A549 (cell line): ENCODE measurements at regions not wholly inside any gene's neighbourhood (a gene's known extent, or its start where the extent isn't known, plus 50 kb on each side); places are given as distances from the start of the nearest gene placed in this dataset.

Experiments
- ATAC-seq, 2 experiments: fragments of 200-7000 bp in 1 of 2; fragments of >200 bp in 1 of 2; cut with Nextera tagmentation in 1 of 2; cut with Tn5 transposase in 1 of 2; 3 replicates each; pipeline versions ENCODE4 v1.8.0 to v1.9.1; 2018 to 2020; ENCODE audit warnings: mild to moderate bottlenecking in 1 of 2, moderate library complexity in 1 of 2
- CTCF ChIA-PET: fragments of 300-600 bp; sonication (Branson Sonifier 250); formaldehyde crosslinking; extraction: SDS; loops from one replicate; lab custom pipeline; 2021; ENCODE audit warnings: antibody characterized with exemption, inconsistent platforms; lab: Yijun Ruan, JAX
- POLR2A ChIA-PET: fragments of 350-600 bp; formaldehyde crosslinking; extraction: SDS; loops from one replicate; lab custom pipeline; 2021; ENCODE audit warnings: antibody characterized with exemption, inconsistent platforms; lab: Yijun Ruan, JAX
- DNase-seq, 2 experiments: peaks; one replicate each; pipeline versions ENCODE4 v3.0.0 to v3.0.0-alpha.2; 2011 to 2016; ENCODE audit warnings: low read depth in 1 of 2, low spot score in 1 of 2
- FAIRE-seq: peaks from 2 replicates; lab custom pipeline; 2011; peaks lifted over from hg19 to GRCh38; lab: Jason Lieb, UNC
- H3K27ac ChIP-seq, 2 experiments: fragments of >200 bp; sonication (Bioruptor Twin); formaldehyde crosslinking; 3 replicates each; pipeline ENCODE4 v1.5.1; 2016 to 2017
- H3K4me1 ChIP-seq: fragments of >200 bp; sonication (Bioruptor Twin); formaldehyde crosslinking; 3 replicates; pipeline ENCODE4 v1.6.1; 2016
- H3K4me2 ChIP-seq: fragments of >200 bp; sonication (Bioruptor Twin); formaldehyde crosslinking; 3 replicates; pipeline ENCODE4 v1.6.1; 2016
- H3K4me3 ChIP-seq: fragments of >200 bp; sonication (Bioruptor Twin); formaldehyde crosslinking; 3 replicates; pipeline ENCODE4 v1.5.1; 2016
- H3K9me3 ChIP-seq: fragments of >200 bp; sonication (Bioruptor Twin); formaldehyde crosslinking; 3 replicates; pipeline ENCODE4 v1.6.1; 2016
- BCL3 ChIP-seq: fragments of >200 bp; sonication (Bioruptor Twin); formaldehyde crosslinking; IDR thresholded peaks from 3 replicates; pipeline ENCODE4 v1.6.1; 2016
- CHD4 ChIP-seq: fragments of 200-600 bp; sonication (generic); IDR thresholded peaks from 2 replicates; pipeline ENCODE4 v1.6.1; 2016; ENCODE audit warnings: antibody characterized with exemption, mild to moderate bottlenecking, borderline replicate concordance
- CTCF ChIP-seq: fragments of >200 bp; sonication (Bioruptor Twin); formaldehyde crosslinking; IDR thresholded peaks from 3 replicates; pipeline ENCODE4 v1.5.1; 2016
- ELK1 ChIP-seq: fragments of 150-350 bp; IDR thresholded peaks from 2 replicates; pipeline ENCODE4 v1.6.1; 2014; ENCODE audit warnings: low read depth, mild to moderate bottlenecking, low read length
- EP300 ChIP-seq, 2 experiments: fragments of >200 bp; sonication (Bioruptor Twin); formaldehyde crosslinking; IDR thresholded peaks; 2 replicates in 1 of 2; 3 replicates in 1 of 2; pipeline ENCODE4 v1.6.1; 2016 to 2017
- ESRRA ChIP-seq: fragments of 150-350 bp; IDR thresholded peaks from 2 replicates; pipeline ENCODE4 v1.6.1; 2014; ENCODE audit warnings: mild to moderate bottlenecking, low read length, borderline replicate concordance
- FOSB ChIP-seq: fragments of 250-450 bp; sonication (Bioruptor Pico); IDR thresholded peaks from 2 replicates; pipeline ENCODE4 v1.5.0; 2020; ENCODE audit warnings: mild to moderate bottlenecking, moderate library complexity
- FOXS1 ChIP-seq: fragments of 250-450 bp; sonication (Bioruptor Pico); IDR thresholded peaks from 2 replicates; pipeline ENCODE4 v1.5.0; 2020; ENCODE audit warnings: mild to moderate bottlenecking, moderate library complexity
- GATA3 ChIP-seq: IDR thresholded peaks from 2 replicates; pipeline ENCODE4 v1.6.1; 2012; ENCODE audit warnings: borderline replicate concordance
- HDAC2 ChIP-seq: fragments of 200-600 bp; sonication (generic); IDR thresholded peaks from 2 replicates; pipeline ENCODE4 v1.6.1; 2016
- HEYL ChIP-seq: fragments of 250-450 bp; sonication (Bioruptor Pico); IDR thresholded peaks from 2 replicates; pipeline ENCODE4 v1.8.0; 2021; ENCODE audit warnings: mild to moderate bottlenecking, moderate library complexity
- MAX ChIP-seq: IDR thresholded peaks from 2 replicates; pipeline ENCODE4 v1.6.1; 2012
- NFE2L2 ChIP-seq: fragments of 150-350 bp; conservative IDR thresholded peaks from 2 replicates; pipeline ENCODE4 v1.6.1; 2014; ENCODE audit warnings: low read length
- NPAS2 ChIP-seq: fragments of 250-450 bp; sonication (Bioruptor Pico); IDR thresholded peaks from 2 replicates; pipeline ENCODE4 v1.8.0; 2022; ENCODE audit warnings: mild to moderate bottlenecking, moderate library complexity, borderline replicate concordance
- NR3C1 ChIP-seq: fragments of >200 bp; sonication (Bioruptor Twin); formaldehyde crosslinking; IDR thresholded peaks from 3 replicates; pipeline ENCODE4 v1.6.1; 2017
- PHF8 ChIP-seq: fragments of 200-600 bp; sonication (generic); IDR thresholded peaks from 2 replicates; pipeline ENCODE4 v1.6.1; 2016; ENCODE audit warnings: low read depth, mild to moderate bottlenecking, antibody characterized with exemption, moderate library complexity, borderline replicate concordance
- RAD21 ChIP-seq, 2 experiments: fragments of >200 bp in 1 of 2; sonication (Bioruptor Twin) in 1 of 2; formaldehyde crosslinking in 1 of 2; IDR thresholded peaks in 1 of 2; conservative IDR thresholded peaks in 1 of 2; 2 replicates in 1 of 2; 3 replicates in 1 of 2; pipeline ENCODE4 v1.6.1; 2012 to 2018; ENCODE audit warnings: inconsistent platforms in 1 of 2
- RARB ChIP-seq: fragments of 250-450 bp; sonication (Bioruptor Pico); IDR thresholded peaks from 2 replicates; pipeline ENCODE4 v1.8.0; 2021; ENCODE audit warnings: mild to moderate bottlenecking, moderate library complexity
- RCOR1 ChIP-seq: fragments of 150-350 bp; IDR thresholded peaks from 2 replicates; pipeline ENCODE4 v1.6.1; 2014; ENCODE audit warnings: antibody characterized with exemption, low read length, low read depth
- SREBF2 ChIP-seq: fragments of 450-650 bp; IDR thresholded peaks from 2 replicates; pipeline ENCODE4 v1.6.1; 2014; ENCODE audit warnings: mild to moderate bottlenecking, moderate library complexity
- TP53 ChIP-seq: fragments of 250-450 bp; sonication (Bioruptor Pico); IDR thresholded peaks from 2 replicates; pipeline ENCODE4 v1.5.0; 2021; ENCODE audit warnings: mild to moderate bottlenecking, moderate library complexity
- USF2 ChIP-seq: fragments of 450-650 bp; IDR thresholded peaks from 2 replicates; pipeline ENCODE4 v1.6.1; 2014; ENCODE audit warnings: antibody characterized with exemption
- ZFP36 ChIP-seq: fragments of 450-650 bp; IDR thresholded peaks from 2 replicates; pipeline ENCODE4 v1.6.1; 2014; ENCODE audit warnings: borderline replicate concordance; ENCODE audit not compliant: partially characterized antibody
- WGBS: methylation state at CpG from one replicate; pipeline ENCODE4 v1.1.6; 2017; ENCODE audit errors: missing lambda C conversion rate; 5-methylcytosine and 5-hydroxymethylcytosine counted together

- Histone ChIP-seq H3K27ac (no peak overlapping the region), H3K4me3 (no peak overlapping the region)
- no peak for TF ChIP-seq GATA3
- no peak for TF ChIP-seq NR3C1
- no peak for TF ChIP-seq HDAC2
- no peak for TF ChIP-seq RARB (CRISPR knock-in tag)
- no peak for TF ChIP-seq RCOR1
- no peak for TF ChIP-seq RAD21 (conservative IDR thresholded peaks at IDR 0.05 in 1 of 2, IDR thresholded peaks at IDR 0.05 in 1 of 2)
- TF ChIP-seq CTCF = no peak
- TF ChIP-seq TP53 (CRISPR knock-in tag) = no peak
- TF ChIP-seq EP300 (IDR thresholded peaks at IDR 0.05) = no peak
- no peak for TF ChIP-seq ZFP36
- TF ChIP-seq FOSB = no peak
- TF ChIP-seq MAX = no peak
- no peak for TF ChIP-seq USF2
- no peak for TF ChIP-seq CHD4
- TF ChIP-seq, all 56 proteins: peak for 0
- POLR2A ChIA-PET = no interaction called here
- Histone ChIP-seq H3K9me3 (no peaks in the 10 kb centered on the region), H3K4me2 (no peak overlapping the region), H3K4me1 (no peaks in the 10 kb centered on the region)
- no peak for ATAC-seq
- no peak for FAIRE-seq
- DNase-seq = no peak
- 47% methylated on average over 10 of the region's 10 CpGs for WGBS
- CTCF ChIA-PET = no interaction called here
Measured at GRCh38 chr18:6575908-6576307, 153.6 kb upstream of the ARHGAP28 start.

- DNase-seq (no peak), FAIRE-seq (no peak), ATAC-seq (no peak)
- no peak for TF ChIP-seq ELK1
- TF ChIP-seq FOSB = no peak
- TF ChIP-seq NFE2L2 = no peak
- TF ChIP-seq ESRRA = no peak
- no peak for TF ChIP-seq HEYL (CRISPR knock-in tag)
- 6% methylated on average over 5 of the region's 5 CpGs for WGBS
- ChIA-PET CTCF (interaction anchor here (1.6 kb wide), 1 partner anchor 8 kb away, joined by 3 read pairs; no protein-coding TSS in a partner anchor), POLR2A (no interaction called here)
- Histone ChIP-seq H3K9me3 (no peaks in the 10 kb centered on the region), H3K4me2 (no peak overlapping the region), H3K4me1 (no peaks in the 10 kb centered on the region), H3K4me3 (no peak overlapping the region), H3K27ac (no peak overlapping the region)
Measured at GRCh38 chr18:6576718-6577375, 152.7 kb upstream of the ARHGAP28 start.

GRCh38 chr18:6578686-6579085 lies 150.8 kb upstream of the ARHGAP28 start:
- Histone ChIP-seq H3K4me2 (no peak overlapping the region), H3K27ac (no peak overlapping the region), H3K4me1 (no peaks in the 10 kb centered on the region), H3K4me3 (no peak overlapping the region), H3K9me3 (no peaks in the 10 kb centered on the region)
- DNase-seq (no peak), FAIRE-seq (no peak), ATAC-seq (no peak)
- CTCF ChIA-PET = interaction anchor here (1.6 kb wide), 1 partner anchor 10 kb away, joined by 3 read pairs; no protein-coding TSS in a partner anchor
- WGBS = 5% methylated on average over 2 of the region's 2 CpGs
- TF ChIP-seq RARB (CRISPR knock-in tag) = no peak
- TF ChIP-seq CHD4 = no peak
- TF ChIP-seq NPAS2 (CRISPR knock-in tag) = no peak
- no peak for TF ChIP-seq EP300 (IDR thresholded peaks at IDR 0.05)
- no peak for TF ChIP-seq TP53 (CRISPR knock-in tag)
- TF ChIP-seq SREBF2 = no peak
- TF ChIP-seq ELK1 = no peak
- TF ChIP-seq NR3C1 = no peak
- no peak for TF ChIP-seq PHF8
- no peak for TF ChIP-seq BCL3
- TF ChIP-seq FOXS1 = no peak
- POLR2A ChIA-PET = no interaction called here
